Mesenteric fat pad (tissue), 1 donor: ENCODE measurements at regions not wholly inside any gene's neighbourhood (a gene's known extent, or its start where the extent isn't known, plus 50 kb on each side); places are given as distances from the start of the nearest gene placed in this dataset.

ENCODE experiments used
- DNase-seq: peaks from one replicate; pipeline ENCODE4 v3.0.0-alpha.2; 2020; ENCODE audit warnings: low spot score
- donor health status: DM: yes; HTN: yes; CAD: no.

GRCh38 chr2:217313386-217313785 lies 453.5 kb upstream of the TNP1 start:
- no peak for DNase-seq

DNA sequence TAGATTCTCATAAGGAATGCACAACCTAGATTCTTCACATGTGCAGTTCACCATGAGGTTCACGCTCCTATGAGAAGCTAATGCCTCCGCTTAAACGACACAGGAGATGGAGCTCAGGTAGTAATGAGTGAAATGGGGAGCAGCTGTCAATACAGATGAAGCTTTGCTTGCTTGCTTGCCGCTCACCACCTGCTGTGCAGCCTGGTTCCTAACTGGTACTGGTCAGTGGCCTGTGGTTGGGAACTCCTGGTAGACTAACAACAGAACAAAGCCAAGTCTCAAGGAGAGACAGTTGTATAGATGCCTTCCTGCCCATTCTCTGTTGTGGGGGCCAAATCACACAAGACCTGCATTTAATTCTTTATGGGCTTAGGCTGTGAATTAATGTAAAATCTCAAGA lies 449.2 kb upstream of the TNP1 start:
- no peak for DNase-seq

- no peak for DNase-seq
Observed at GRCh38 chr2:217307023-217307422, 447.2 kb upstream of the TNP1 start.

DNA sequence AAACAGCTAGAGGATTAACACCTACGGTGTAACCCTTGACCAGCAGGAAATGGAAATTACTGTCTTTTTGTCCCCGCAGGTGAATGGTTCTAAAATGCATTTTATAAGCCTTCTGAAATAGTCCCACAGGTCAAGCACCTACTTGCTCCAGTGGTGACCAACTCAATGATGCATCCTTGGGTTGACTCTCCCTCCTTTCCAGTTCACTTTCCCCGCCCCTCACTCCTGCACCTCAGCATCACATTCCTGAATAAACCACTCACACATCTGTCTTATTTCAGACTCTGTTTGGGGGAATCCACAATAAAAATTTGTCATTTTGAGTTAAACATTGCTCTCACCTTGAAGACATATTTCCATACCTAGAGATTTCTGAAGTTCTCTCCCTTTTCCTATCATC lies 446.0 kb upstream of the TNP1 start:
- no peak for DNase-seq

DNA sequence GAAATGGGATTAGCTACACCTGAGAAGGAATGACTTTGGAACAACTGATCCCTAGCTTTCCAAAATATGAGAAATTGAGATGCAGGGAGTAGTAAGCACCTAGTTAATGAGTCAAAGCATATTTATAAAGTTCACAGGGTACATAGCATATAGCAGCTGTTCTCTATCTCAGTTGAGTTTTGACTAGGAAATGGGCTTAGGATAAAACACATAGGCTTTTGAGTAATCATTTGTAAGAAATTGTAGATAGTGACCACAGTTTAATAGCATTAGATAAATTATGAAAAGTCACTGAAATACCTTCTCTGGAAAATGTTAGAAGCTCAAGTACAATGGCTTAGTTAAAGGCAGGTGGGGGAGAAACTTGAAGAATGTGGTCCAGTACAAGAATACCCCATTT lies 444.7 kb upstream of the TNP1 start:
- no peak for DNase-seq

DNA sequence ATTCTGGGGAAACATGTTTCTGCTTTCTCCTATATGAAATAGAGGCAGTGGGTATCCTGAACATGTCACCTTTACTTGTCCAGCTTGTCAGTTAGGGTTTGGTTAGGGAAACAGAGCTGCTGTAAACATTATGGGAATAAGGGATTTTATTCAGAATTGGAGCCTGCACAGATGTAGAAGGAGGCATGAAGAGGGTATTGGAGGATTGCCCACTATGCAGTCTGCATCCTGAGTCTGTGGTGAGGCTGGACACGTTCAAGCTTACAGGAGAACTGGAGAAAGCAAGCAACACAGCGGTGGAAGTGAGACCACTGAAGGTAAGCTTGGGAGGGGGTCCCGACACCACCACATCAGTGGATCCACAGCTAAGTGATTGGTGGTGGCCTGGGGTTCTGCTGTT lies 443.0 kb upstream of the TNP1 start:
- no peak for DNase-seq

- DNase-seq, result no peak
Observed at GRCh38 chr2:217301142-217301925, 441.5 kb upstream of the TNP1 start.

DNA sequence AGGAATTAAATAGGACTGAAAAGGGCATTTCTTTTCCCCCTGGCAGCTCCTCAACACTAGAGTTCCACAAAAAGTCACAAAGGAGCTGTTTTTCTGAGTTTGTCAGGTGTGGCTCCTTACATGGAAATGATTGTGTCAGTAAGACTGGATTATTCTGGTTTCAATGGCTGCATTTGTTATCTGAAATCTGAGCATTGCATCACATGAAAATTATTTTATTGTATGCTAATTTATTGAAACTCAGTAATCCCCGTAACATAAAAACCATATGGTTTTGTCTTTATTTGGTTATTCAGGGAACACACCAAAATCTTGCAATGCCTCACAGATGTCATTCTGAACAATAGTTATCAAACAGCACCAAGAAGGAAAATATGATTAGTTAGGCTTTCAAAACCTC lies 439.7 kb upstream of the TNP1 start:
- DNase-seq, result no peak

DNA sequence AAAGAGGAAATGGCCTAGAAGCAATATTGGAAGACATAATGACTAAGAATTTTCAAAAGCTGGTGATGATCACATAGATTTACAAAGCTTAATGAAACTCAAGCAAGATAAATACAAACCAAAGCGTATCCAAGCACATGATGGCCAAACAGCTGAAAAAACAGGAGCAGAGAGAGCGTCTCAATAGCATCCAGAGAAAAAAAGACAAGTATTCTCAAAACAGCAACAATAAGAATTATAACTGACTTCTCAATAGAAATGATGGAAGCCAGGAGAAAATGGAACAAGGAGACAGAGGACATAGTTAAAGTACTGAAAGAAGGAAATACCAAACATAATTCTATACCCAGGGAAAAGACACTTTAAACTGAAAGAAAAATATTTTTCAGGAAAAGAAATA lies 437.2 kb upstream of the TNP1 start:
- no peak for DNase-seq

DNA sequence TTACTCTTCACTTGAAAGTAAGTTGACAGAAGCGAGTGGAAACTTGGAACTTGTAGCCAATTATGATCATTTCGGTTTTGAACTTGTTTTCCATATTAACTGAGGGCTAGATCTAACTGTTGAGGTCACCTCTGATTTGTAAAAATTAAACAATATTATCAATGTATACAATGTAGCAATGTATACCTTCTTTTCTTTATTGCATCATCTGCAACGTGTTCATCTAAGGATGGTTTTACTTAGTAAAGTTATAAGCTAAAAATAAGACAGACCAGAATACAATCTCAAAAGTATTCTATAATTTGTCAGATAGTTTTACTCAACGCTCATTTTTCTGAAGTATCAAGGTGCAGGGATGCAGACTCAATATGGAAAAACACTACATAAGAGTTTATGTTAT lies 435.0 kb upstream of the TNP1 start:
- DNase-seq, result no peak

DNA sequence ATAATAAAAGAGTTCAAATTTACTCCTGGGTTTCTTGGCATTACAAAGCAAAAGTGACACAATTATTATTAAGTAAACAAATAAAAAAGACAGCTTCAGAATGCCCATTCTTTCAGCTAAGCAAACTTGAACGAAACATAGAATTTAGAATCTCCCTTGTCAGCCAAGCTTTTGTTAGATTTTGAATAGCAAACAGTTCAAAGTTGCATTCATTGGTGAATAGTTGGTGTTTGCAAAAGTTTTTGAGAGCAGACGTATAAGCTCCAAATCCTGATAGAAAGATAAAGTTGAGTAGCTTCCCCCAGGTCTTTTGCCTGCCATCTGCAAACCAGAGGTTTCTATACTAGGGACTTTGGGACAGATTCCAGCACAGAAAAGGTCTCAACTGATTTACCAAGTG lies 434.3 kb upstream of the TNP1 start:
- no peak for DNase-seq

- DNase-seq, result no peak
Observed at GRCh38 chr2:217293607-217294006, 433.7 kb upstream of the TNP1 start.

DNA sequence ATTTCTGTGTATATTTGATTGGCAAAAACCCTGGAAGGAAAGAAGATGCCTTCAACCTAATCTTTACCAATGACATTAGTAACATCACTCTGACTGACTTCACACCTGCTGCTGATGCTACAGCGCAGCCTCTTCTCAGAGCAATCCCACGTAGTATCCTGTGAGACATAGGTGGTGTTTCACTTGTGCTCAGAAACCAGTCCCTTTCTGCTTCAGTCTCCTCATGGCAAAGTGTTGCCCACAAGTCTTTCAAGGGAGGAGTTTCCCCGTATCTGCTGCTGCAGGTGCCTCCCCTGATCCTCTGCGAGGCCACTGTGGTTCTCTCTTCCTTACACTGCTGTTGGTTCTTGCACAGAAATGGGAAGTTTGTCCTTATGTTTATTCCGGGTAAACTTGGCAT lies 433.2 kb upstream of the TNP1 start:
- DNase-seq, result no peak

- DNase-seq, result no peak
Observed at GRCh38 chr2:217291259-217291658, 431.4 kb upstream of the TNP1 start.

- DNase-seq, result no peak
Observed at GRCh38 chr2:217290467-217290866, 430.6 kb upstream of the TNP1 start.

GRCh38 chr2:217289907-217290280 lies 430.0 kb upstream of the TNP1 start:
- DNase-seq, result no peak

DNA sequence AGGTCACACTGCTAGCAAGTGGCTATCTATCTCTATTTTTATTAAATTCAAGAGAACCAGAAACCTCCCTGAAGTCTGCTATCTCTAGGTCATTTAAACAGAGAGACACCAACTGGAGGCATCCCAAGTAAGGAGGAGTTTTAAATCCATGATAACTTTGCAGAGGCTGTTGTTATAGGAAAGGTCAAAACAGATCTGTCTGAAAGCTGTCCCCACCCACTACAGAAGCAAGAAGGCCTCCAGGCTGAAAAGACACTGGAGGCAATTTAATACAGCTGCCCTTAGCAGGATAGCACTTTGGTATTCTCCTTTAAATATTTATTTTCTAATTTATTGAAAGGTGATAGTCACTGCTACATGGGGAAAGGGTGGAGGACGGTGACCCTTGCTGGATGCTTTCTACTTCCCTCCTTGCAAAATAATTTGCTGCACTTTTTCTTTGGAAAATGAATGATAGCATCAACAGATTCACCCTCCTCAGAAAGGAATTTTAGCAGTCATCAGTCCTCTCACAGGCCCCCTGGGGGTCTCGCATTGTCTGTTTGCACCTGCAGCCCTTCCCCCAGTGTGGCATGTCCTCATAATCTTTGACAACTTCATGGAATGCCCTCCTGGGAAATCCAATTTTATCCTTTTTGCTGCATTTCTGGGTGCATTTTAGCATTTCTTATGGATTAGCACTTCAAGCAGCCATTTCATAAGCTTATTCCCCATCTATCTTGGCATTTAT lies 429.5 kb upstream of the TNP1 start:
- DNase-seq, result no peak

GRCh38 chr2:217288472-217289063 lies 428.7 kb upstream of the TNP1 start:
- DNase-seq, result no peak

DNA sequence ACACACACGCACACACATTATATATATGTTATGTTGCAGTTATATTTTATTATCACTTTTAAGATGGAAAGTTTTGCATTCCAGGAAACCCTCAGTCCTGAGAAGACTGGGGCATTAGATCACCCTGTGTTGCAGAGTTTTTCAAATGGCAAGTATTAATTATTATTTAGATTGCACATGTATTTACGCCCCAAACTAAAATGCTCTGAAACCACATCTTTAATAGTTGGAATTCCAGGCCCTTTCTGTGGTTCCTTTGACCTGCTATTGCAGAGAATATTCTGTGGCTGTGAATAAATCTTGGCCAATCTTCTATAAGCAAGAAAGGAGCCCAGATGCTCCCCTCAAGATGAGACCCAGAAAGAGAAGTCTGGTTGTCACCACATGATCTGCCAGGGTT lies 427.0 kb upstream of the TNP1 start:
- DNase-seq, result no peak

- DNase-seq, result no peak
Observed at GRCh38 chr2:217285926-217286325, 426.1 kb upstream of the TNP1 start.

- no peak for DNase-seq
Observed at GRCh38 chr2:217283460-217283859, 423.6 kb upstream of the TNP1 start.

DNA sequence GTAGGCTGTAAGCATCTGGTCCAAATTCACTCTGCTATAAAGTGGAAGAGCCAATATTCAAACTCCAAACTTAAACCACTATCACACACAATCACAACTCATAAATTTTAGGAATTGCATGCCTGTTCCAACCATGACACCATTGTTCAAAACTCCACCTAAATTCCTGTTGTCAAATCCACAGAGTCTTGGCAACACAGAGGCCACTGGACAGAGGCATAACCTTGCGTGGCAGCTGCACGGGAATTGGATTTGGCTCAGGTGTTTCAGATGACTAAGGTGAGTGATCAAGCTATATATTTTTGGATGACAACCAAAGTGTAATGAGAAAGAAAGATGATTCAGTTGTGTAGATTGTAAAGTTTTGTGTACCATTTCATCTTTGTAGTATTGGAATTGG lies 422.7 kb upstream of the TNP1 start:
- DNase-seq, result no peak

DNA sequence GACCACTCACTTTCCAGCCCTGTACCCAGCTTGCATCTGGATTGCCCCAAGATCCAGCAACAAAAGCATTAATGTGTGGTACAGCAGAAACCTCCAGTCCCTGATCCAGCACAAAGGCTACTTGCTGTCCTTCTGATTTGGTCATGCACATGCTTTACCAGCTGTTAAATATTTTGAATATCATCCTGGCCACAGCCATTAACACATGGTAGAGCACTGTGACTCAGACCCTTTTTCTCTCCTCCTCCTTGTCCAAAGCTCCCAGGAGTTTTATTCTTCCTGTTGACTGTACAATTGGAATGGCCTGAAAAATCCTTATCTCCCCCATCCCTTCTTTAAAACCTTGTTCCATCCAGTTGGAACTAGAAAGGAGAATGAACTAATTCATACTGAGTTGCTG lies 419.7 kb upstream of the TNP1 start:
- DNase-seq, result no peak
